ENCODE measurements at regions not wholly inside any gene's neighbourhood (a gene's known extent, or its start where the extent isn't known, plus 50 kb on each side); places are given as distances from the start of the nearest gene placed in this dataset.

- DNase-seq: peak; percentile 68
Measured at GRCh38 chr15:70504299-70504951, 258.9 kb downstream of the UACA start.

GRCh38 chr15:70503798-70504298 is 259.5 kb downstream of the UACA start:
- DNase-seq: no peak

GRCh38 chr15:70503073-70503745 is 260.1 kb downstream of the UACA start:
- no peak for DNase-seq

GRCh38 chr15:70502529-70502928 is 260.8 kb downstream of the UACA start:
- no peak for DNase-seq

GRCh38 chr15:70501849-70502248 is 261.5 kb downstream of the UACA start:
- no peak for DNase-seq

GRCh38 chr15:70501121-70501727 is 262.1 kb downstream of the UACA start:
- DNase-seq: no peak

GRCh38 chr15:70499791-70500190 is 263.6 kb downstream of the UACA start:
- DNase-seq: no peak

- DNase-seq: no peak
Measured at GRCh38 chr15:70498096-70498626, 265.2 kb downstream of the UACA start.

- no peak for DNase-seq
Measured at GRCh38 chr15:70497661-70498060, 265.7 kb downstream of the UACA start.

- no peak for DNase-seq
Measured at GRCh38 chr15:70495991-70496599, 267.3 kb downstream of the UACA start.

- peak; percentile 65 for DNase-seq
Measured at GRCh38 chr15:70494852-70495571, 268.3 kb downstream of the UACA start.

GRCh38 chr15:70494517-70494851 is 268.9 kb downstream of the UACA start:
- DNase-seq: no peak

- no peak for DNase-seq
Measured at GRCh38 chr15:70493787-70494516, 269.4 kb downstream of the UACA start.

- no peak for DNase-seq
Measured at GRCh38 chr15:70493376-70493775, 270.0 kb downstream of the UACA start.

GRCh38 chr15:70492240-70493177 is 270.8 kb downstream of the UACA start:
- peak; percentile 90 for DNase-seq

GRCh38 chr15:70491641-70492040 is 271.7 kb downstream of the UACA start:
- no peak for DNase-seq

- peak; percentile 50 for DNase-seq
Measured at GRCh38 chr15:70491201-70491621, 272.1 kb downstream of the UACA start.

GRCh38 chr15:70490838-70491155 is 272.6 kb downstream of the UACA start:
- no peak for DNase-seq

- DNase-seq: no peak
Measured at GRCh38 chr15:70490148-70490837, 273.1 kb downstream of the UACA start.

Measured in stimulated activated CD4-positive, alpha-beta T cell treated with anti-CD3 and anti-CD28 coated beads, Interleukin-15, amount 100 ng/mL, for 24 hours (primary cell).